Liver (tissue), 8 donors: ENCODE measurements at regions not wholly inside any gene's neighbourhood (a gene's known extent, or its start where the extent isn't known, plus 50 kb on each side); places are given as distances from the start of the nearest gene placed in this dataset.

ENCODE experiments used
- DNase-seq: peaks from one replicate; pipeline ENCODE4 v3.0.0-alpha.2; 2017; ENCODE audit warnings: low spot score
- H3K27ac ChIP-seq, 2 donors: one replicate each; pipeline ENCODE4 v1.7.0; 2013; ENCODE audit warnings: inconsistent platforms in 2 of 2, low read length in 2 of 2, control low read depth in 1 of 2, low read depth in 1 of 2, mild to moderate bottlenecking in 1 of 2
- H3K27me3 ChIP-seq, 4 donors: one replicate each; pipeline versions ENCODE4 v1.6.1 to v1.7.0; 2013; ENCODE audit warnings: low read length in 3 of 4, inconsistent platforms in 1 of 4, mild to moderate bottlenecking in 1 of 4, moderate library complexity in 1 of 4; ENCODE audit not compliant: control insufficient read depth in 4 of 4, insufficient read depth in 4 of 4
- H3K36me3 ChIP-seq, 4 donors: one replicate each; pipeline versions ENCODE4 v1.6.1 to v1.7.0; 2013; ENCODE audit warnings: low read length in 3 of 4, mild to moderate bottlenecking in 3 of 4, low read depth in 1 of 4, moderate library complexity in 1 of 4; ENCODE audit not compliant: control insufficient read depth in 4 of 4, insufficient read depth in 3 of 4
- H3K4me1 ChIP-seq, 4 donors: one replicate each; pipeline versions ENCODE4 v1.6.1 to v1.7.0; 2013; ENCODE audit warnings: low read length in 3 of 4, mild to moderate bottlenecking in 3 of 4, moderate library complexity in 1 of 4; ENCODE audit not compliant: control insufficient read depth in 4 of 4, insufficient read depth in 4 of 4
- H3K4me3 ChIP-seq, 3 donors: one replicate each; pipeline versions ENCODE4 v1.6.1 to v1.7.0; 2013; ENCODE audit warnings: low read length in 3 of 3, control low read depth in 1 of 3, low read depth in 1 of 3, mild to moderate bottlenecking in 1 of 3
- H3K9ac ChIP-seq, 2 donors: one replicate each; pipeline ENCODE4 v1.7.0; 2013; ENCODE audit warnings: low read length in 2 of 2, mild to moderate bottlenecking in 2 of 2, moderate library complexity in 2 of 2, control low read depth in 1 of 2, low read depth in 1 of 2
- H3K9me3 ChIP-seq, 4 donors: one replicate each; pipeline versions ENCODE4 v1.6.1 to v1.7.0; 2013; ENCODE audit warnings: low read length in 3 of 4; ENCODE audit not compliant: control insufficient read depth in 4 of 4
- ATF3 ChIP-seq: IDR thresholded peaks from 2 replicates; pipeline ENCODE4 v1.6.1; 2016; ENCODE audit warnings: antibody characterized with exemption
- CTCF ChIP-seq: fragments of 150-350 bp; IDR thresholded peaks from 2 replicates; pipeline ENCODE4 v1.5.1; 2017; ENCODE audit warnings: improper control_type of control experiment, low read depth, low read length; ENCODE audit not compliant: missing input control
- EGR1 ChIP-seq, 2 donors: IDR thresholded peaks; 2 replicates each; pipeline ENCODE4 v1.6.1; 2016 to 2018; ENCODE audit warnings: antibody characterized with exemption in 2 of 2, low read depth in 2 of 2
- FOXA2 ChIP-seq: IDR thresholded peaks from 2 replicates; pipeline ENCODE4 v1.6.1; 2016; ENCODE audit warnings: antibody characterized with exemption
- GABPA ChIP-seq, 2 donors: IDR thresholded peaks in 1 of 2; conservative IDR thresholded peaks in 1 of 2; 2 replicates each; pipeline ENCODE4 v1.6.1; 2016; ENCODE audit warnings: antibody characterized with exemption in 2 of 2, mild to moderate bottlenecking in 1 of 2, moderate library complexity in 1 of 2
- HNF4A ChIP-seq, 2 donors: conservative IDR thresholded peaks; 2 replicates each; pipeline ENCODE4 v1.6.1; 2016; ENCODE audit warnings: antibody characterized with exemption in 2 of 2, mild to moderate bottlenecking in 2 of 2
- HNF4G ChIP-seq: IDR thresholded peaks from 2 replicates; pipeline ENCODE4 v1.6.1; 2016; ENCODE audit warnings: antibody characterized with exemption
- JUND ChIP-seq, 2 donors: IDR thresholded peaks; 2 replicates each; pipeline ENCODE4 v1.6.1; 2016; ENCODE audit warnings: antibody characterized with exemption in 2 of 2
- MAX ChIP-seq: IDR thresholded peaks from 2 replicates; pipeline ENCODE4 v1.6.1; 2016; ENCODE audit warnings: antibody characterized with exemption
- NR2F2 ChIP-seq: IDR thresholded peaks from 2 replicates; pipeline ENCODE4 v1.6.1; 2016; ENCODE audit warnings: antibody characterized with exemption
- RAD21 ChIP-seq, 2 donors: IDR thresholded peaks; 2 replicates each; pipeline ENCODE4 v1.6.1; 2016; ENCODE audit warnings: antibody characterized with exemption in 2 of 2, mild to moderate bottlenecking in 2 of 2
- REST ChIP-seq: IDR thresholded peaks from 2 replicates; pipeline ENCODE4 v1.6.1; 2016; ENCODE audit warnings: antibody characterized with exemption, mild to moderate bottlenecking
- RXRA ChIP-seq, 2 donors: IDR thresholded peaks; 2 replicates each; pipeline ENCODE4 v1.6.1; 2017 to 2018; ENCODE audit warnings: antibody characterized with exemption in 2 of 2, mild to moderate bottlenecking in 1 of 2
- SP1 ChIP-seq: IDR thresholded peaks from 2 replicates; pipeline ENCODE4 v1.6.1; 2018; ENCODE audit warnings: antibody characterized with exemption, mild to moderate bottlenecking
- TAF1 ChIP-seq: conservative IDR thresholded peaks from 2 replicates; pipeline ENCODE4 v1.6.1; 2016; ENCODE audit warnings: antibody characterized with exemption, mild to moderate bottlenecking
- YY1 ChIP-seq: IDR thresholded peaks from 2 replicates; pipeline ENCODE4 v1.6.1; 2016; ENCODE audit warnings: antibody characterized with exemption, mild to moderate bottlenecking
- ZBTB33 ChIP-seq: IDR thresholded peaks from 2 replicates; pipeline ENCODE4 v1.6.1; 2016; ENCODE audit warnings: antibody characterized with exemption
- WGBS: extraction: QIAGEN DNeasy Blood & Tissue Kit; methylation state at CpG from one replicate; pipeline ENCODE4 v1.1.7; 2013; 5-methylcytosine and 5-hydroxymethylcytosine counted together
- donor health status: healthy.
- donor health status: healthy.
- donor health status: healthy.
- donor health status: healthy.
- donor health status: healthy.

- H3K4me3 ChIP-seq = no peak overlapping the region
- no peaks in the 10 kb centered on the region for H3K4me1 ChIP-seq
- DNase-seq = no peak
- no peaks in the 10 kb centered on the region for H3K27me3 ChIP-seq
- WGBS = 95% methylated on average over 5 of the region's 5 CpGs
- no peak overlapping the region for H3K27ac ChIP-seq
- peaks cover 0 to 3% (median 0%) of the 10 kb centered on the region in 4 donors for H3K36me3 ChIP-seq
- TF ChIP-seq ATF3 (no peak), RXRA (IDR thresholded peaks at IDR 0.05) (no peak), MAX (no peak), CTCF (no peak), NR2F2 (no peak), SP1 (no peak), JUND (IDR thresholded peaks at IDR 0.05) (no peak), EGR1 (IDR thresholded peaks at IDR 0.05; ENCODE audit: low read depth in 2 of 2) (no peak), REST (no peak), HNF4A (conservative IDR thresholded peaks at IDR 0.05) (no peak), FOXA2 (no peak), RAD21 (IDR thresholded peaks at IDR 0.05) (no peak), GABPA (IDR thresholded peaks at IDR 0.05 in 1 of 2, conservative IDR thresholded peaks at IDR 0.05 in 1 of 2) (no peak)
- no peaks in the 10 kb centered on the region for H3K9me3 ChIP-seq
- H3K9ac ChIP-seq = no peak overlapping the region
Measured at GRCh38 chr14:89564989-89565388, 148.0 kb upstream of the FOXN3 start.

- Histone ChIP-seq H3K4me3 (no peak overlapping the region), H3K9ac (no peak overlapping the region), H3K36me3 (peaks cover 0 to 3% (median 0%) of the 10 kb centered on the region in 4 donors), H3K4me1 (no peaks in the 10 kb centered on the region), H3K27me3 (no peaks in the 10 kb centered on the region), H3K9me3 (no peaks in the 10 kb centered on the region), H3K27ac (no peak overlapping the region)
- DNase-seq = no peak
- 85% methylated on average over 12 of the region's 12 CpGs for WGBS
- TF ChIP-seq GABPA (IDR thresholded peaks at IDR 0.05 in 1 of 2, conservative IDR thresholded peaks at IDR 0.05 in 1 of 2) (no peak), TAF1 (no peak), YY1 (no peak), ZBTB33 (no peak), JUND (IDR thresholded peaks at IDR 0.05) (no peak), RXRA (IDR thresholded peaks at IDR 0.05) (no peak), HNF4G (no peak), RAD21 (IDR thresholded peaks at IDR 0.05) (no peak), MAX (no peak), NR2F2 (no peak), EGR1 (IDR thresholded peaks at IDR 0.05; ENCODE audit: low read depth in 2 of 2) (no peak), CTCF (no peak), HNF4A (conservative IDR thresholded peaks at IDR 0.05) (no peak), FOXA2 (no peak)
Measured at GRCh38 chr14:89564286-89564957, 147.4 kb upstream of the FOXN3 start.
